GM18873 (cell line): ENCODE measurements at regions not wholly inside any gene's neighbourhood (a gene's known extent, or its start where the extent isn't known, plus 50 kb on each side); places are given as distances from the start of the nearest gene placed in this dataset.
A peak's percentile ranks its signal among the peaks of the same experiment; 100 is the strongest.

Experiments
- ATAC-seq: cut with Tn5 transposase; IDR thresholded peaks from one replicate; pipeline ENCODE4 v1.9.1; 2021; ENCODE audit warnings: mild to moderate bottlenecking, moderate library complexity, moderate number of reproducible peaks; ENCODE audit not compliant: unreplicated experiment, low FRiP score

DNA sequence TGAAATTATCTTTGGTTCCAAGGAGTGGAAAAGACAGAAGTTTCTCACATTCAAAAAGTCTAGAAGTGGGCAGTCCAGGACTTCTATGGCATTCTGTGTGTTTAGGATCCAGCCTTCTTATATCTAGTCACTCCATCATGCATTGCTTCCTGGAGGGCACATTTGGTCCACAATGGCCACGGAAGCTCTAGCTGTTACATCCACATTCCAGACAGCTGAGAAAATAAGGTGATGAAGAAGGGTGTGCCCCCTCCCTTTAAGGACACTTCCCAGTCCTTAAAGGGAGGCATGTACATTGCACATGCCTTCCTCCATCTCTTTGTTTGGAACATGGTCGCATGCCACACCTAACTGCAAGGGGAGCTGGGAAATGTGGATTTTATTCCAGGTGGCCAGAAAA, 59.9 kb upstream of the BZW1 start:
- ATAC-seq, result no peak

DNA sequence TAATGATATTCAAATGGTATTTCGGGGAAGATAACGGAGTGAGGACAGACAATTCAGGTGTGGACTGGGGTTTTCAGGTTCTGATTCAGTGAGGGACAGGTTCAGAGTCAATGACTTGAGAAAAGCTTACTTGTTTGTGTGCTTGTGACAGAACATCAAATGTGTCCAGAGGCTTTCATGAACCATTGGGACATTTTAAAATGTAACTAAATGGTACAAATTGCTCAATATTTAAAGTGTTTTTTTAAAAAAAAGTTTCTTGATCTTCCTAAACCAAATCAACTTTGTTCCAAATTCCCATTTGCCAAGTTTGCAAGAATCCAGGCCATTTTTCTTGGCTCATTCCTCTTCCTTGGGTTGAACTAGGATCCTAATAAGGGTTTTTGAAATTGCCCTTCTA, 59.4 kb upstream of the BZW1 start:
- ATAC-seq, result no peak

DNA sequence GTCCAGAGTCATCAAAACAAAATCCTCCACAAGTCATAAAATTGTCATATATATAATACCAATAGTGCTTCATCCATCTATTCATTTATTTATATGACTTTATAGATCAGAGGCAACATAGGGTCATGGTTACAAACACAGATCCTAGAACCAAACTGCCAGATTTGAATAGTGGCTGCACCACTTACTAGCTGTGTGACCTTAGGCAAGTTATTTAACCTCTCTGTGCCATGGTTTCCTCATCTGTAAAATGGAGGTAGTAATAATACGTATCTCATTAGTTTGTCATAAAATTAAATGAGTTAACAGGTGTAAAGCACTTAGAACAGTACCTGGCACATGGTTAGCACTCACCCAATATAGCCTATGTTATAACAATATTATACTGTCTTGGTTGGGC, 58.9 kb upstream of the BZW1 start:
- ATAC-seq, result no peak

DNA sequence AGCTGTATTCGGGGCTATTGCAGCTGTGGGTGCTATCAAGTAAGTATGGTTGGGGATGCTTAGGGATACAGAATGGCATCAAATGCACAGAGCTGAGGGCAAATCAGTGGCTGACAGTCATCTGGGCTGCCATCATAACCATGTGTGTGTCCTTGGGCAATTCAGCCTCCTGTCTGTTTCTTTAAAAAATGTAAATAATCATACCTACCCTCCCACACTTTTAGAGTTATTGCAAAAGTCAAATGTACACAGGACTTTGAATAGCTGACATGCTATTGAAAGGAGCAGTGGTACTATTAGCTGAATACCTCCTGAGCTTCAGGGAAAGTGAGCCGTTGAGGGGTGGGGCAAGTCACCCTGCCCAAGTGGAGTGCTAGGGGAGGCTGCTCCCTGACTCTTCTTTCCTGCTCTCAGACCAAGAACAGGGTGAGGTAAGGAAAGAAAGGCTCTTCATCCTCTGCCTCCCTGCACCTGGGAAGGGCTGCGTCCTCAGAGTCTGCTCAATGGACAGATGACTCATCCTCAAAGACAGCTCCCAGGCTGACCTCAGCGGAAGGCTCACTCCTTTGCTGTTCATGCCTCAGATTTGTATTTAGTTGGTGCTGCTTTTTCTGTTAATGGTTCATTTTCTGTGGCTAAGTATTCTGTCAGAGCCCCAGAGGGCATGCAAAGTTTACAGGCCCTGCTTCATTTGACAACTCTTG, 54.9 kb upstream of the BZW1 start:
- peak; percentile 79 for ATAC-seq

DNA sequence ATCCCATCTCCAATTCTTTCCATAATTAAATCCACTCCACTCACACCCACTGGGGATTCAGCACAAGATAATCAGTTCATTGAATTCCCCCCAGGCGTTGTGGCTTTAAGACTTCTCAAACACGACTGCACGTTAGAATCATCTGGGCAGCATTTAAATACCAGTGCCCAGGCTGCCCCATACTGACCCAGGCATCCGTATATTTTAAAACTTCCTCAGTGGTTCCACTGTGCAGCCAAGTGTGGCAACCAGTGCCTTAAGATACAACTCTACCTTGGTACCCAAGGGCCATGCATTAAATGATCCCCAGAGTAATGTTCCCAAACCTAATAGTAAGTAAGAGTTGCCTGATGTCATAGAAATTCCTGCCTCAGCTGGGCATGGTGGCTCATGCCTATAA, 54.3 kb upstream of the BZW1 start:
- ATAC-seq, result no peak

DNA sequence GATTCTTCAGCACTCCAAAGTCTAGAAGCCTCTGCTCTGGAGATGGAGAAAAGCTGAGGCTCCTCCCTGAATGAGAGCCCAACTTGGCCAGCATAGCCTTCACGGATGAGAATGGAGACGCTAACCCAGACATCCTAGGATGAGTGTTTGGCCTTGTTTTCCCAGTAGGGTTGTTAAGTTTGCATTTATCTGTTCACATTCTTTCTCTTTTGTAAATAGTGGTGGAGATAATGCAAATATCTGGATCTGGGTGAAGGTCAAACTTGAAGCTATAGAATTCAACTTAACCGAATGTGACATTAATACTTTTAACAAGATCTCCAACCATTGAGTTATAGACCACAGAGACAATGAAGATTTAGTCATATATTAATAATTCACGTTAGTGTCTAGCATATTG, 53.4 kb upstream of the BZW1 start:
- no peak for ATAC-seq

DNA sequence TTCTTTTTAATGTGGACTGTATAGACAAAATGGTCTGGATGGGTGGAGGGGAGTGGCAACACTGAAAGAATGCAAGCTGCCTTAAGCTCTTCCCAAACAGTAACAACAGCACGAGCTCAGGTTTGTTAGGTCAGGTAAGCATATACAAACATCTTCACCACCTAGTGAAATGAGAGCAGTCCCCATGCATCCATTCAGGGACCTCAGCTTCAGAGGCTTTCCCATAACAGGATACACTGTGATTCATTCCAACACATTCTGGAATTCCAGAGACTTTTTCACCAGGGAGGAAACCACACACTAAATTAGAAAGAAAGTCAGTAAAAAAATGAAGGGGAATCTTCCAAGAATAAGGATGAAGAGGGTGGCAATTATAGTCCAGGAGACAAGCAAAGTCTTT, 50.4 kb upstream of the BZW1 start:
- no peak for ATAC-seq
